HepG2 (cell line): ENCODE measurements at regions not wholly inside any gene's neighbourhood (a gene's known extent, or its start where the extent isn't known, plus 50 kb on each side); places are given as distances from the start of the nearest gene placed in this dataset.

ENCODE experiments used
- ATAC-seq: fragments of 200-7000 bp; cut with Tn5 transposase; 3 replicates; pipeline ENCODE4 v1.9.1; 2020; ENCODE audit warnings: mild to moderate bottlenecking, moderate library complexity
- BruUV-seq: library from RNA; stranded (reverse); fragments of 400-500 nt; replicated peaks from 2 replicates; lab custom pipeline; 2021; lab: Mats Ljungman, UMichigan
- CTCF ChIA-PET: fragments of 300-600 bp; formaldehyde crosslinking; extraction: SDS; loops from one replicate; lab custom pipeline; 2021; ENCODE audit warnings: low total read pairs, inconsistent platforms, low intra/inter-chr PET ratio; lab: Yijun Ruan, JAX
- POLR2A ChIA-PET: fragments of 350-600 bp; sonication (Branson Sonifier 250); formaldehyde crosslinking; loops from one replicate; lab custom pipeline; 2020; ENCODE audit warnings: antibody characterized with exemption, inconsistent platforms; lab: Yijun Ruan, JAX
- DNase-seq: peaks from one replicate; pipeline ENCODE4 v3.0.0-alpha.2; 2015; ENCODE audit warnings: low spot score
- FAIRE-seq: peaks from 3 replicates; lab custom pipeline; 2011; peaks lifted over from hg19 to GRCh38; lab: Jason Lieb, UNC
- H2AFZ ChIP-seq: one replicate; pipeline ENCODE4 v1.6.1; 2011; ENCODE audit warnings: low read length, inconsistent platforms
- H3K27ac ChIP-seq: fragments of 300-600 bp; 3 replicates; pipeline ENCODE4 v1.8.0; 2011; ENCODE audit warnings: mixed run types, mild to moderate bottlenecking, mixed read lengths, low read length, inconsistent platforms; ENCODE audit not compliant: insufficient read depth; ENCODE audit errors: extremely low read length
- H3K27me3 ChIP-seq, 2 experiments: fragments of 200-600 bp in 1 of 2; 2 replicates in 1 of 2; 3 replicates in 1 of 2; pipeline versions ENCODE4 v1.6.0 to v1.8.0; 2011; ENCODE audit warnings: low read length in 2 of 2, mild to moderate bottlenecking in 2 of 2, moderate library complexity in 2 of 2, inconsistent platforms in 1 of 2; ENCODE audit not compliant: insufficient read depth in 2 of 2, control insufficient read depth in 1 of 2
- H3K36me3 ChIP-seq, 2 experiments: fragments of 200-600 bp in 1 of 2; replicated peaks in 1 of 2; 2 replicates in 1 of 2; 3 replicates in 1 of 2; pipeline versions ENCODE4 v1.5.1 to v1.8.0; 2011; ENCODE audit warnings: low read length in 2 of 2, inconsistent platforms in 1 of 2; ENCODE audit not compliant: insufficient read depth in 2 of 2, control insufficient read depth in 1 of 2
- H3K4me1 ChIP-seq: 2 replicates; pipeline ENCODE4 v1.5.1; 2012; ENCODE audit warnings: low read length, inconsistent platforms; ENCODE audit not compliant: insufficient read depth
- H3K4me2 ChIP-seq: 2 replicates; pipeline ENCODE4 v1.6.0; 2011; ENCODE audit warnings: low read depth, low read length, inconsistent platforms
- H3K4me3 ChIP-seq, 3 experiments: fragments of 200-600 bp in 1 of 3; sonication (generic), shearing (Covaris generic) in 1 of 3; replicated peaks in 1 of 3; 2 replicates each; pipeline ENCODE4 v1.5.1; 2011 to 2016; ENCODE audit warnings: low read length in 3 of 3, inconsistent platforms in 2 of 3, low read depth in 2 of 3, mild to moderate bottlenecking in 2 of 3, control low read depth in 1 of 3, mixed read lengths in 1 of 3; ENCODE audit not compliant: insufficient read depth in 1 of 3
- H3K79me2 ChIP-seq: one replicate; pipeline ENCODE4 v1.6.1; 2011; ENCODE audit warnings: low read length, inconsistent platforms; ENCODE audit not compliant: insufficient read depth
- H3K9ac ChIP-seq: 2 replicates; pipeline ENCODE4 v1.6.0; 2011; ENCODE audit warnings: mild to moderate bottlenecking, low read depth, low read length, inconsistent platforms; ENCODE audit not compliant: insufficient read depth
- H3K9me3 ChIP-seq: 2 replicates; pipeline ENCODE4 v1.5.1; 2012; ENCODE audit warnings: mild to moderate bottlenecking, low read length
- H4K20me1 ChIP-seq: 2 replicates; pipeline ENCODE4 v1.6.0; 2011; ENCODE audit warnings: inconsistent platforms, mild to moderate bottlenecking, low read length, moderate library complexity; ENCODE audit not compliant: insufficient read depth
- CEBPG ChIP-seq: IDR thresholded peaks from 2 replicates; pipeline ENCODE4 v1.6.1; 2016
- CREB1 ChIP-seq, 2 experiments: fragments of 450-650 bp in 1 of 2; IDR thresholded peaks; 2 replicates each; pipeline ENCODE4 v1.6.1; 2016 to 2017; ENCODE audit warnings: control low read depth in 1 of 2, mild to moderate bottlenecking in 1 of 2, missing compliant biosample characterization in 1 of 2, missing genetic modification characterization in 1 of 2
- HDAC1 ChIP-seq: sonication (generic); formaldehyde crosslinking; IDR thresholded peaks from 2 replicates; pipeline ENCODE4 v1.5.1; 2020; ENCODE audit warnings: mild to moderate bottlenecking, missing genetic modification reagents
- HMG20A ChIP-seq: IDR thresholded peaks from 2 replicates; pipeline ENCODE4 v1.6.1; 2016; ENCODE audit warnings: borderline replicate concordance
- KAT8 ChIP-seq: IDR thresholded peaks from 2 replicates; pipeline ENCODE4 v1.6.1; 2016; ENCODE audit warnings: missing genetic modification reagents, missing compliant biosample characterization
- MATR3 ChIP-seq: sonication (generic); formaldehyde crosslinking; IDR thresholded peaks from 2 replicates; pipeline ENCODE4 v1.4.0; 2020; ENCODE audit warnings: missing genetic modification reagents
- MTA3 ChIP-seq: sonication (generic); formaldehyde crosslinking; IDR thresholded peaks from 2 replicates; pipeline ENCODE4 v1.4.0; 2020; ENCODE audit warnings: missing genetic modification reagents
- MXD4 ChIP-seq: IDR thresholded peaks from 2 replicates; pipeline ENCODE4 v1.6.1; 2016; ENCODE audit warnings: mild to moderate bottlenecking, missing biosample characterization, missing genetic modification reagents
- NR1H2 ChIP-seq: sonication (generic); formaldehyde crosslinking; IDR thresholded peaks from 2 replicates; pipeline ENCODE4 v1.8.1; 2022; ENCODE audit warnings: low read depth, missing genetic modification reagents, borderline replicate concordance
- SOX5 ChIP-seq: IDR thresholded peaks from 2 replicates; pipeline ENCODE4 v1.6.1; 2016; ENCODE audit warnings: borderline replicate concordance
- SP2 ChIP-seq: sonication (generic); formaldehyde crosslinking; IDR thresholded peaks from 2 replicates; pipeline ENCODE4 v1.5.1; 2020; ENCODE audit warnings: mild to moderate bottlenecking, missing genetic modification reagents
- SSRP1 ChIP-seq: IDR thresholded peaks from 2 replicates; pipeline ENCODE4 v1.6.1; 2016; ENCODE audit warnings: control low read depth
- U2AF1 ChIP-seq: fragments of 200-400 bp; formaldehyde crosslinking; optimal IDR thresholded peaks from 2 replicates; pipeline ENCODE3; 2017; ENCODE audit warnings: mild to moderate bottlenecking, low read depth, low read length
- ZNF207 ChIP-seq: fragments of 450-650 bp; IDR thresholded peaks from 2 replicates; pipeline ENCODE4 v1.6.1; 2016; ENCODE audit warnings: antibody characterized with exemption, borderline replicate concordance
- ZNF331 ChIP-seq: sonication (generic); formaldehyde crosslinking; IDR thresholded peaks from 2 replicates; pipeline ENCODE4 v1.4.0; 2020; ENCODE audit warnings: missing genetic modification reagents
- ZNF589 ChIP-seq: sonication (generic); formaldehyde crosslinking; conservative IDR thresholded peaks from 2 replicates; pipeline ENCODE4 v1.8.0; 2022; ENCODE audit warnings: mild to moderate bottlenecking, moderate library complexity, missing genetic modification reagents
- ZNF615 ChIP-seq: sonication (generic); formaldehyde crosslinking; IDR thresholded peaks from 2 replicates; pipeline ENCODE4 v1.5.0; 2020; ENCODE audit warnings: mild to moderate bottlenecking, missing genetic modification reagents, borderline replicate concordance
- ZNF619 ChIP-seq: sonication (generic); formaldehyde crosslinking; IDR thresholded peaks from 2 replicates; pipeline ENCODE4 v1.4.0; 2020; ENCODE audit warnings: mild to moderate bottlenecking, missing genetic modification reagents
- WGBS: methylation state at CpG from one replicate; pipeline ENCODE4 v1.1.6; 2017; ENCODE audit warnings: low lambda C conversion rate; 5-methylcytosine and 5-hydroxymethylcytosine counted together
- in situ Hi-C: cut with HindIII; loops from 2 replicates; pipeline ENCODE4 v1.10.0; 2017; ENCODE audit warnings: low pct_unique_long_range_greater_than_20kb; ENCODE audit not compliant: extremely low pct_ligation_motif_present
- intact Hi-C: fragments of 100-400 bp; cut with micrococcal nuclease; formaldehyde crosslinking; loops from one replicate; pipeline ENCODE4 v1.10.0; 2022; ENCODE audit not compliant: unreplicated experiment
- TF ChIP-seq, protein P1 (sequence below): sonication (generic); formaldehyde crosslinking; IDR thresholded peaks from 2 replicates; pipeline ENCODE4 v1.8.0; 2022; ENCODE audit warnings: mild to moderate bottlenecking, missing genetic modification reagents
- TF ChIP-seq, protein P2 (sequence below): IDR thresholded peaks from 2 replicates; pipeline ENCODE4 v1.6.1; 2016; ENCODE audit warnings: missing compliant biosample characterization, missing genetic modification reagents, borderline replicate concordance

DNA sequence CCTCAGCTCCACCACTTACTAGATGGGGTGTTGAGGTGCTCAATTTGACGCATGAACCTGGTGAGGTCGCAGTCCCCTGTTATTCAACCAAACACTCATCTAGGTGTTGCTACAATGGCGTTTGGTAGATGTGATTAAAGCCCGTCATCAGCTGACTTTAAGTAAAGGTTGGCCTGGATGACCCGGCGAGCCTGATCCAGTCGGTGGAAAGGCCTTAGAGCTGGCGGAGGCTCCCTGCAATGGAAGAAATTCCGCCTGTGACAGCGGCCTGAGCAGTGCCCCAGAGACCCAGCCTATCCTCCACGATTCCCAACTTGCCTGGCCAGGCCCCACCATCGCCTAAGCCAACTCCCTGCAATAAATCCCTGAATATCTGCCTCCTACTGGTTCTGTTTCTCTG, 171.4 kb downstream of the BMP7 start:
- in situ Hi-C loops = no loop called here
- Histone ChIP-seq H3K9ac (no peak overlapping the region), H3K4me1 (no peaks in the 10 kb centered on the region), H4K20me1 (no peaks in the 10 kb centered on the region), H3K36me3 (no peaks in the 10 kb centered on the region), H3K9me3 (no peaks in the 10 kb centered on the region), H3K27me3 (peaks cover 5 to 22% of the 10 kb centered on the region in 2 experiments; a peak in 3 of 5 replicates), H3K4me2 (no peak overlapping the region), H3K79me2 (no peaks in the 10 kb centered on the region), H3K4me3 (no peak overlapping the region), H2AFZ (no peak overlapping the region), H3K27ac (no peak overlapping the region)
- DNase-seq (no peak), ATAC-seq (no peak), FAIRE-seq (no peak)
- ChIA-PET POLR2A (no interaction called here), CTCF (interaction anchor here (1.3 to 7.6 kb wide), 2 partner anchors 250 to 251 kb away, joined by 4 to 176 read pairs; no protein-coding TSS in a partner anchor)
- WGBS = 33% methylated on average over 10 of the region's 12 CpGs
- TF ChIP-seq U2AF1 (no peak), ZNF331 (CRISPR knock-in tag) (no peak), ZNF619 (no peak), KAT8 (CRISPR knock-in tag) (no peak), MTA3 (CRISPR knock-in tag) (no peak), NR1H2 (CRISPR knock-in tag) (no peak)
- TF ChIP-seq, protein P1, sequence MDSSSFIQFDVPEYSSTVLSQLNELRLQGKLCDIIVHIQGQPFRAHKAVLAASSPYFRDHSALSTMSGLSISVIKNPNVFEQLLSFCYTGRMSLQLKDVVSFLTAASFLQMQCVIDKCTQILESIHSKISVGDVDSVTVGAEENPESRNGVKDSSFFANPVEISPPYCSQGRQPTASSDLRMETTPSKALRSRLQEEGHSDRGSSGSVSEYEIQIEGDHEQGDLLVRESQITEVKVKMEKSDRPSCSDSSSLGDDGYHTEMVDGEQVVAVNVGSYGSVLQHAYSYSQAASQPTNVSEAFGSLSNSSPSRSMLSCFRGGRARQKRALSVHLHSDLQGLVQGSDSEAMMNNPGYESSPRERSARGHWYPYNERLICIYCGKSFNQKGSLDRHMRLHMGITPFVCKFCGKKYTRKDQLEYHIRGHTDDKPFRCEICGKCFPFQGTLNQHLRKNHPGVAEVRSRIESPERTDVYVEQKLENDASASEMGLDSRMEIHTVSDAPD (CRISPR knock-in tag) = no peak
- intact Hi-C loops = no loop called here
- no TSS peak for BruUV-seq

DNA sequence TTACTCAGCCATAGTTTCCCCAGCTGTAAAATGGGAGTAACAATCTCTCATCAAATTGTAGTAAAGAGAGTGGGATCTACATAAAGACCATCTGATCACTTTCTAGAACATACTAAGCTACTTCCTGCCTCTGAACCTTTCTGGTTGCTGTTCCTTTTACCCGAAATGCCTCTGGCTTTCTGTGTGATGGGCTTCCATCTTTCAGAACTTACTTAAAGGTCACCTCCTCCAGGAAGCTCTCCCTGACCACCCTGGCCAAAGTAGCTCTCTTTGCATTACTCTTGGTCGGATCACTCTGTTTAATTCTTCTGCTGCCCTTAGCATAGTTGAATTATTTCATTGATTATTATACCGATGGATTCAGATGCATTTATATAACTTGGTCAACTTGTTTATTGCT, 171.0 kb downstream of the BMP7 start:
- H3K4me2 ChIP-seq = no peak overlapping the region
- no peaks in the 10 kb centered on the region for H3K79me2 ChIP-seq
- H2AFZ ChIP-seq = no peak overlapping the region
- in situ Hi-C loops = no loop called here
- FAIRE-seq (no peak), ATAC-seq (no peak), DNase-seq (no peak)
- WGBS = 10% methylated on average over 3 of the region's 3 CpGs
- no peaks in the 10 kb centered on the region for H3K9me3 ChIP-seq
- intact Hi-C loops = no loop called here
- no peak overlapping the region for H3K4me3 ChIP-seq
- CTCF ChIA-PET = interaction anchor here (1.3 kb wide), 1 partner anchor 250 kb away, joined by 4 read pairs; no protein-coding TSS in a partner anchor
- POLR2A ChIA-PET = no interaction called here
- H3K27ac ChIP-seq = no peak overlapping the region
- BruUV-seq = no TSS peak
- no peaks in the 10 kb centered on the region for H3K4me1 ChIP-seq
- no peak overlapping the region for H3K9ac ChIP-seq
- no peaks in the 10 kb centered on the region for H3K36me3 ChIP-seq
- peaks cover 5 to 24% of the 10 kb centered on the region in 2 experiments; a peak in 3 of 5 replicates for H3K27me3 ChIP-seq
- no peaks in the 10 kb centered on the region for H4K20me1 ChIP-seq
- TF ChIP-seq HMG20A (no peak), ZNF589 (CRISPR knock-in tag) (no peak), MXD4 (CRISPR knock-in tag) (no peak), SOX5 (CRISPR knock-in tag) (no peak), SSRP1 (no peak), SP2 (CRISPR knock-in tag) (no peak), CEBPG (CRISPR knock-in tag) (no peak), ZNF207 (no peak), CREB1 (IDR thresholded peaks at IDR 0.05) (no peak), CREB1 (CRISPR knock-in tag; IDR thresholded peaks at IDR 0.05) (no peak), HDAC1 (CRISPR knock-in tag) (no peak), MATR3 (CRISPR knock-in tag) (no peak), KAT8 (CRISPR knock-in tag) (no peak), ZNF615 (CRISPR knock-in tag) (no peak)
- TF ChIP-seq, protein P2, sequence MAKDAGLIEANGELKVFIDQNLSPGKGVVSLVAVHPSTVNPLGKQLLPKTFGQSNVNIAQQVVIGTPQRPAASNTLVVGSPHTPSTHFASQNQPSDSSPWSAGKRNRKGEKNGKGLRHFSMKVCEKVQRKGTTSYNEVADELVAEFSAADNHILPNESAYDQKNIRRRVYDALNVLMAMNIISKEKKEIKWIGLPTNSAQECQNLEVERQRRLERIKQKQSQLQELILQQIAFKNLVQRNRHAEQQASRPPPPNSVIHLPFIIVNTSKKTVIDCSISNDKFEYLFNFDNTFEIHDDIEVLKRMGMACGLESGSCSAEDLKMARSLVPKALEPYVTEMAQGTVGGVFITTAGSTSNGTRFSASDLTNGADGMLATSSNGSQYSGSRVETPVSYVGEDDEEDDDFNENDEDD (CRISPR knock-in tag) = no peak
